Activated gamma-delta T cell treated with Interleukin-2 at 50 U/mL for 16 hours (primary cell): ENCODE measurements at regions not wholly inside any gene's neighbourhood (a gene's known extent, or its start where the extent isn't known, plus 50 kb on each side); places are given as distances from the start of the nearest gene placed in this dataset.
"Not testable (repeated sequence)": the region's sequence is repeated elsewhere in the genome, so short reads cannot be mapped to it uniquely, and the experiment has no call there.

Source experiments
- DNase-seq: peaks from one replicate; pipeline ENCODE4 v3.0.0-alpha.2; 2020

GRCh38 chr4:11650801-11651596 is 222.3 kb upstream of the HS3ST1 start:
- DNase-seq, result no peak

GRCh38 chr4:11647433-11647832 is 218.7 kb upstream of the HS3ST1 start:
- no peak for DNase-seq

GRCh38 chr4:11643081-11643480 is 214.4 kb upstream of the HS3ST1 start:
- not testable (repeated sequence) for DNase-seq

- DNase-seq, result no peak
Measured at GRCh38 chr4:11640584-11640983, 211.9 kb upstream of the HS3ST1 start.

GRCh38 chr4:11636551-11636950 is 207.9 kb upstream of the HS3ST1 start:
- DNase-seq, result no peak

- no peak for DNase-seq
Measured at GRCh38 chr4:11636031-11636430, 207.3 kb upstream of the HS3ST1 start.

GRCh38 chr4:11635342-11635741 is 206.6 kb upstream of the HS3ST1 start:
- DNase-seq, result no peak

- DNase-seq, result no peak
Measured at GRCh38 chr4:11634283-11634682, 205.6 kb upstream of the HS3ST1 start.

GRCh38 chr4:11633430-11633829 is 204.7 kb upstream of the HS3ST1 start:
- DNase-seq, result no peak

- DNase-seq, result no peak
Measured at GRCh38 chr4:11632483-11632882, 203.8 kb upstream of the HS3ST1 start.

GRCh38 chr4:11632025-11632424 is 203.3 kb upstream of the HS3ST1 start:
- DNase-seq, result no peak

- no peak for DNase-seq
Measured at GRCh38 chr4:11631416-11631815, 202.7 kb upstream of the HS3ST1 start.

- no peak for DNase-seq
Measured at GRCh38 chr4:11628093-11628725, 199.5 kb upstream of the HS3ST1 start.

GRCh38 chr4:11626066-11626465 is 197.4 kb upstream of the HS3ST1 start:
- no peak for DNase-seq

GRCh38 chr4:11625211-11625610 is 196.5 kb upstream of the HS3ST1 start:
- no peak for DNase-seq

- DNase-seq, result no peak
Measured at GRCh38 chr4:11624370-11624769, 195.7 kb upstream of the HS3ST1 start.

GRCh38 chr4:11623726-11624037 is 195.0 kb upstream of the HS3ST1 start:
- no peak for DNase-seq

- DNase-seq, result no peak
Measured at GRCh38 chr4:11622961-11623725, 194.4 kb upstream of the HS3ST1 start.

GRCh38 chr4:11620861-11621260 is 192.2 kb upstream of the HS3ST1 start:
- DNase-seq, result no peak

GRCh38 chr4:11618666-11619282 is 190.1 kb upstream of the HS3ST1 start:
- DNase-seq, result no peak

- DNase-seq, result no peak
Measured at GRCh38 chr4:11616856-11617255, 188.2 kb upstream of the HS3ST1 start.

GRCh38 chr4:11615601-11616000 is 186.9 kb upstream of the HS3ST1 start:
- no peak for DNase-seq

GRCh38 chr4:11614426-11614825 is 185.7 kb upstream of the HS3ST1 start:
- DNase-seq, result no peak

GRCh38 chr4:11611868-11612267 is 183.2 kb upstream of the HS3ST1 start:
- no peak for DNase-seq
